Keratinocyte (primary cell): ENCODE measurements at regions not wholly inside any gene's neighbourhood (a gene's known extent, or its start where the extent isn't known, plus 50 kb on each side); places are given as distances from the start of the nearest gene placed in this dataset.

Source experiments
- DNase-seq: peaks from one replicate; pipeline ENCODE4 v3.0.0-alpha.2; 2011; ENCODE audit warnings: low read depth, missing footprints, low spot score
- FAIRE-seq: peaks from 2 replicates; lab custom pipeline; 2011; peaks lifted over from hg19 to GRCh38; lab: Jason Lieb, UNC
- H2AFZ ChIP-seq: 2 replicates; pipeline ENCODE4 v1.6.0; 2012; ENCODE audit warnings: low read length, control low read depth, inconsistent platforms; ENCODE audit not compliant: control insufficient read depth
- H3K27ac ChIP-seq: 2 replicates; pipeline ENCODE4 v1.5.1; 2011; ENCODE audit warnings: low read length; ENCODE audit not compliant: control insufficient read depth, insufficient read depth
- H3K27me3 ChIP-seq: 3 replicates; pipeline ENCODE4 v1.6.0; 2011; ENCODE audit warnings: low read length; ENCODE audit not compliant: control insufficient read depth, insufficient read depth; ENCODE audit errors: extremely low read depth
- H3K36me3 ChIP-seq, 2 experiments: 2 replicates in 1 of 2; 3 replicates in 1 of 2; pipeline ENCODE4 v1.5.1; 2011; ENCODE audit warnings: low read length in 2 of 2, mild to moderate bottlenecking in 1 of 2; ENCODE audit not compliant: control insufficient read depth in 2 of 2, insufficient read depth in 2 of 2; ENCODE audit errors: extremely low read depth in 1 of 2
- H3K4me1 ChIP-seq: 3 replicates; pipeline ENCODE4 v1.5.1; 2011; ENCODE audit warnings: low read length; ENCODE audit not compliant: control insufficient read depth, insufficient read depth; ENCODE audit errors: extremely low read depth
- H3K4me2 ChIP-seq: 3 replicates; pipeline ENCODE4 v1.6.0; 2011; ENCODE audit warnings: low read depth, low read length; ENCODE audit not compliant: control insufficient read depth, insufficient read depth; ENCODE audit errors: extremely low read depth
- H3K4me3 ChIP-seq, 3 experiments: fragments of 200-600 bp in 1 of 3; sonication (generic) in 1 of 3; 2 replicates in 2 of 3; 3 replicates in 1 of 3; pipeline ENCODE4 v1.5.1; 2011 to 2016; ENCODE audit warnings: low read length in 3 of 3, mild to moderate bottlenecking in 3 of 3, control low read depth in 2 of 3, inconsistent platforms in 1 of 3, low read depth in 1 of 3, mixed read lengths in 1 of 3, mixed run types in 1 of 3, moderate library complexity in 1 of 3; ENCODE audit not compliant: control insufficient read depth in 2 of 3, insufficient read depth in 2 of 3; ENCODE audit errors: extremely low read depth in 1 of 3
- H3K79me2 ChIP-seq: 2 replicates; pipeline ENCODE4 v1.6.0; 2012; ENCODE audit warnings: low read length; ENCODE audit not compliant: control insufficient read depth, insufficient read depth
- H3K9ac ChIP-seq: 3 replicates; pipeline ENCODE4 v1.6.0; 2011; ENCODE audit warnings: low read length; ENCODE audit not compliant: control insufficient read depth, insufficient read depth; ENCODE audit errors: extremely low read depth
- H3K9me1 ChIP-seq: 3 replicates; pipeline ENCODE4 v1.6.0; 2011; ENCODE audit warnings: low read length; ENCODE audit not compliant: control insufficient read depth, insufficient read depth; ENCODE audit errors: extremely low read depth
- H3K9me3 ChIP-seq: 2 replicates; pipeline ENCODE4 v1.5.1; 2012; ENCODE audit warnings: low read depth, low read length; ENCODE audit not compliant: control insufficient read depth
- H4K20me1 ChIP-seq: 3 replicates; pipeline ENCODE4 v1.6.0; 2011; ENCODE audit warnings: low read length; ENCODE audit not compliant: control insufficient read depth, insufficient read depth; ENCODE audit errors: extremely low read depth
- CTCF ChIP-seq, 3 experiments: IDR thresholded peaks in 1 of 3; conservative IDR thresholded peaks in 1 of 3; optimal IDR thresholded peaks in 1 of 3; 2 replicates in 2 of 3; 3 replicates in 1 of 3; pipeline versions ENCODE3 to v1.5.1; 2011; ENCODE audit warnings: low read length in 3 of 3, mild to moderate bottlenecking in 3 of 3, moderate library complexity in 2 of 3, control low read depth in 1 of 3, inconsistent platforms in 1 of 3; ENCODE audit not compliant: insufficient read depth in 2 of 3; ENCODE audit errors: extremely low read depth in 1 of 3
- EZH2 ChIP-seq: IDR thresholded peaks from one replicate; pipeline ENCODE4 v1.6.1; 2012; ENCODE audit warnings: inconsistent platforms, mild to moderate bottlenecking, low read length, moderate library complexity
- dilution Hi-C: fragments of 300-500 bp; cut with MboI; formaldehyde crosslinking; loops from one replicate; pipeline ENCODE4 v1.7.0; 2020; ENCODE audit warnings: low sequenced_read_pairs; ENCODE audit not compliant: extremely low pct_ligation_motif_present

GRCh38 chr19:20860339-20860738, 62.7 kb upstream of the ZNF85 start:
- H3K4me1 ChIP-seq, result no peaks in the 10 kb centered on the region
- H3K27ac ChIP-seq, result no peak overlapping the region
- H4K20me1 ChIP-seq, result no peaks in the 10 kb centered on the region
- no peaks in the 10 kb centered on the region for H3K79me2 ChIP-seq
- FAIRE-seq (no peak), DNase-seq (no peak)
- dilution Hi-C loops, result loop anchor here (25.0 kb wide), 1 partner anchor 127 kb away; no protein-coding TSS in a partner anchor
- no peak overlapping the region for H2AFZ ChIP-seq
- no peak for TF ChIP-seq CTCF (optimal IDR thresholded peaks at IDR 0.05 in 1 of 3, IDR thresholded peaks at IDR 0.05 in 1 of 3, conservative IDR thresholded peaks at IDR 0.05 in 1 of 3; ENCODE audit: extremely low read depth in 1 of 3, insufficient read depth in 2 of 3, low read length in 3 of 3)
- no peak for TF ChIP-seq EZH2
- H3K4me3 ChIP-seq, result no peak overlapping the region
- no peak overlapping the region for H3K9ac ChIP-seq
- H3K9me3 ChIP-seq, result no peaks in the 10 kb centered on the region
- no peaks in the 10 kb centered on the region for H3K36me3 ChIP-seq
- H3K9me1 ChIP-seq, result no peaks in the 10 kb centered on the region
- H3K27me3 ChIP-seq, result no peaks in the 10 kb centered on the region
- H3K4me2 ChIP-seq, result no peak overlapping the region

- Histone ChIP-seq H3K27ac (no peak overlapping the region), H3K4me1 (no peaks in the 10 kb centered on the region), H3K4me3 (no peak overlapping the region), H3K27me3 (no peaks in the 10 kb centered on the region), H3K4me2 (no peak overlapping the region), H3K36me3 (no peaks in the 10 kb centered on the region), H3K9me3 (peaks cover 2% of the 10 kb centered on the region), H3K9me1 (no peaks in the 10 kb centered on the region), H2AFZ (no peak overlapping the region), H3K9ac (no peak overlapping the region), H3K79me2 (no peaks in the 10 kb centered on the region), H4K20me1 (no peaks in the 10 kb centered on the region)
- dilution Hi-C loops, result loop anchor here (25.0 kb wide), 1 partner anchor 124 kb away; no protein-coding TSS in a partner anchor
- TF ChIP-seq EZH2 (no peak), CTCF (optimal IDR thresholded peaks at IDR 0.05 in 1 of 3, IDR thresholded peaks at IDR 0.05 in 1 of 3, conservative IDR thresholded peaks at IDR 0.05 in 1 of 3; ENCODE audit: extremely low read depth in 1 of 3, insufficient read depth in 2 of 3, low read length in 3 of 3) (no peak)
- FAIRE-seq (no peak), DNase-seq (no peak)
Observed at GRCh38 chr19:20863176-20863575, 59.9 kb upstream of the ZNF85 start.
